ENCODE measurements at regions not wholly inside any gene's neighbourhood (a gene's known extent, or its start where the extent isn't known, plus 50 kb on each side); places are given as distances from the start of the nearest gene placed in this dataset.

DNA sequence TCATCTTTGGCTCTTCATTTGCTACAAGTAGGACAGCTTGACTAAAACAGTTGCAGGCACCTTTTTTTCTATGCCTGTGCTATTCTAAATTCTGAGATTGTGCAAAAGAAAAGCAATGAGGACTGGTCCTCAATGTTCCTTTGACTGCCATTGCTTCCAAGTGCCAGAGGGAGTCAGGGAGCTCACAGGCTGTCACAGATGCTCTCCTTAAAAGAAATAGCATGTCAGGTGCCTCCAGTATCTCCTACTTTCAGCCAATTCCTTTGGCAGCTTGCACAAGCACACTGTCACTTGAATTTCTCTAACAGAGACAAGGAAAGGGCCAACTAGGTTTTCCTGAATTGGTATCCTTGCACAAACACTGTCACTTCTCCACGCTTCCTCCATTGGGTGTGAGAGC is 228.2 kb downstream of the ADGRA3 start (continued):
- TF ChIP-seq ZBTB7A (CRISPR knock-in tag; IDR thresholded peaks at IDR 0.05): no peak
- TF ChIP-seq ZNF615 (CRISPR knock-in tag; IDR thresholded peaks at IDR 0.05; ENCODE audit: borderline replicate concordance): no peak
- TF ChIP-seq, protein P1, sequence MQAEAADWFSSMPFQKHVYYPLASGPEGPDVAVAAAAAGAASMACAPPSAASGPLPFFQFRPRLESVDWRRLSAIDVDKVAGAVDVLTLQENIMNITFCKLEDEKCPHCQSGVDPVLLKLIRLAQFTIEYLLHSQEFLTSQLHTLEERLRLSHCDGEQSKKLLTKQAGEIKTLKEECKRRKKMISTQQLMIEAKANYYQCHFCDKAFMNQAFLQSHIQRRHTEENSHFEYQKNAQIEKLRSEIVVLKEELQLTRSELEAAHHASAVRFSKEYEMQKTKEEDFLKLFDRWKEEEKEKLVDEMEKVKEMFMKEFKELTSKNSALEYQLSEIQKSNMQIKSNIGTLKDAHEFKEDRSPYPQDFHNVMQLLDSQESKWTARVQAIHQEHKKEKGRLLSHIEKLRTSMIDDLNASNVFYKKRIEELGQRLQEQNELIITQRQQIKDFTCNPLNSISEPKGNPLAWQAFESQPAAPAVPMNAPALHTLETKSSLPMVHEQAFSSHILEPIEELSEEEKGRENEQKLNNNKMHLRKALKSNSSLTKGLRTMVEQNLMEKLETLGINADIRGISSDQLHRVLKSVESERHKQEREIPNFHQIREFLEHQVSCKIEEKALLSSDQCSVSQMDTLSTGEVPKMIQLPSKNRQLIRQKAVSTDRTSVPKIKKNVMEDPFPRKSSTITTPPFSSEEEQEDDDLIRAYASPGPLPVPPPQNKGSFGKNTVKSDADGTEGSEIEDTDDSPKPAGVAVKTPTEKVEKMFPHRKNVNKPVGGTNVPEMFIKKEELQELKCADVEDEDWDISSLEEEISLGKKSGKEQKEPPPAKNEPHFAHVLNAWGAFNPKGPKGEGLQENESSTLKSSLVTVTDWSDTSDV (CRISPR knock-in tag; IDR thresholded peaks at IDR 0.05): no peak
- TF ChIP-seq, protein P2, sequence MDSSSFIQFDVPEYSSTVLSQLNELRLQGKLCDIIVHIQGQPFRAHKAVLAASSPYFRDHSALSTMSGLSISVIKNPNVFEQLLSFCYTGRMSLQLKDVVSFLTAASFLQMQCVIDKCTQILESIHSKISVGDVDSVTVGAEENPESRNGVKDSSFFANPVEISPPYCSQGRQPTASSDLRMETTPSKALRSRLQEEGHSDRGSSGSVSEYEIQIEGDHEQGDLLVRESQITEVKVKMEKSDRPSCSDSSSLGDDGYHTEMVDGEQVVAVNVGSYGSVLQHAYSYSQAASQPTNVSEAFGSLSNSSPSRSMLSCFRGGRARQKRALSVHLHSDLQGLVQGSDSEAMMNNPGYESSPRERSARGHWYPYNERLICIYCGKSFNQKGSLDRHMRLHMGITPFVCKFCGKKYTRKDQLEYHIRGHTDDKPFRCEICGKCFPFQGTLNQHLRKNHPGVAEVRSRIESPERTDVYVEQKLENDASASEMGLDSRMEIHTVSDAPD (CRISPR knock-in tag; IDR thresholded peaks at IDR 0.05): no peak

DNA sequence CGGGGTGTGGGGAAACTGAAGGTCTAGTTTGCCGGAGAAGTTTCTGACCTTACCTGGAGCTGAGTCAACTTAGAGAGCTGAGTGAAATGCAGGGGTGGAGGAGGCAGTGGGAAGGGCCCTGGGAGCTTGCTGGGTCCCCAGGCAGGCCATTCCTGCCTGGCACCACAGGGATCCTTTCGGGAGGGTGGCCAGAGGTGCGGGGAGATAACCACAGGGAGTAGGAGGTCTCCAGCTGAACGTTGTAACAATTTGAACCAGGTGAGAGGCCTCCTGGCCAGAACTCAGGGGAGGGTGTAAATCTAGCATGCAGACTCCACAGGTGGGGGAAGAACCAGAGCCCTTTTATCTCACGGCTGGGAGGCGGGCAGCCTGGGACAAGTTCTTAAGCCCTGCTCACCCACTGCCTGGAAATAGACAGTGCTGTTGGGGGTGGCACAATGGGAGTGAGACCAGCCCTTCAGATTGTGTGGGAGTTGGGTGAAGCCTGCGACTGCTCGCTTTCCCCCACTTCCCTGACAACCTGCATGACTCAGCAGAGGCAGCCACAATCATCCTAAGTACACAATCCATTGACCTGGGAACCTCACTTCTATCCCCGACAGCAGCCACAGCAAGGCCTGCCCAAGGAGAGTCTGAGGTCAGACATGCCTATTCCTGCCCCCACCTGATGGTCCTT is 247.4 kb downstream of the ADGRA3 start:
- Histone ChIP-seq H3K36me3 (replicated peaks in 1 of 2; ENCODE audit: control insufficient read depth in 1 of 2, insufficient read depth in 2 of 2, low read length in 2 of 2) (no peaks in the 10 kb centered on the region), H3K4me1 (ENCODE audit: insufficient read depth, low read length) (0 out of 2 replicates have a peak, but pooled peaks cover 10% of the 10 kb centered on the region), H3K27ac (ENCODE audit: extremely low read length, insufficient read depth, low read length) (no peak overlapping the region), H3K79me2 (ENCODE audit: insufficient read depth, low read length) (no peaks in the 10 kb centered on the region), H3K4me3 (replicated peaks in 1 of 3; ENCODE audit: insufficient read depth in 1 of 3, low read depth in 2 of 3, low read length in 3 of 3) (no peak overlapping the region), H2AFZ (ENCODE audit: low read length) (peak overlapping the region; percentile 5), H4K20me1 (ENCODE audit: insufficient read depth, low read length) (no peaks in the 10 kb centered on the region), H3K27me3 (ENCODE audit: control insufficient read depth in 1 of 2, insufficient read depth in 2 of 2, low read length in 2 of 2) (no peaks in the 10 kb centered on the region), H3K4me2 (ENCODE audit: low read depth, low read length) (0 out of 2 replicates have a peak overlapping the region, but pooled peaks have one; percentile 11), H3K9ac (ENCODE audit: insufficient read depth, low read depth, low read length) (no peak overlapping the region), H3K9me3 (ENCODE audit: low read length) (no peaks in the 10 kb centered on the region)
- ATAC-seq (peak; percentile 80), FAIRE-seq (no peak), DNase-seq (ENCODE audit: low spot score) (peak; percentile 16)
- intact Hi-C loops (cut with micrococcal nuclease; ENCODE audit: unreplicated experiment): no loop called here
- no TSS peak for BruUV-seq (replicated peaks)
- ChIA-PET CTCF (ENCODE audit: low intra/inter-chr PET ratio, low total read pairs) (no interaction called here), POLR2A (no interaction called here)
- TF ChIP-seq, protein P3, sequence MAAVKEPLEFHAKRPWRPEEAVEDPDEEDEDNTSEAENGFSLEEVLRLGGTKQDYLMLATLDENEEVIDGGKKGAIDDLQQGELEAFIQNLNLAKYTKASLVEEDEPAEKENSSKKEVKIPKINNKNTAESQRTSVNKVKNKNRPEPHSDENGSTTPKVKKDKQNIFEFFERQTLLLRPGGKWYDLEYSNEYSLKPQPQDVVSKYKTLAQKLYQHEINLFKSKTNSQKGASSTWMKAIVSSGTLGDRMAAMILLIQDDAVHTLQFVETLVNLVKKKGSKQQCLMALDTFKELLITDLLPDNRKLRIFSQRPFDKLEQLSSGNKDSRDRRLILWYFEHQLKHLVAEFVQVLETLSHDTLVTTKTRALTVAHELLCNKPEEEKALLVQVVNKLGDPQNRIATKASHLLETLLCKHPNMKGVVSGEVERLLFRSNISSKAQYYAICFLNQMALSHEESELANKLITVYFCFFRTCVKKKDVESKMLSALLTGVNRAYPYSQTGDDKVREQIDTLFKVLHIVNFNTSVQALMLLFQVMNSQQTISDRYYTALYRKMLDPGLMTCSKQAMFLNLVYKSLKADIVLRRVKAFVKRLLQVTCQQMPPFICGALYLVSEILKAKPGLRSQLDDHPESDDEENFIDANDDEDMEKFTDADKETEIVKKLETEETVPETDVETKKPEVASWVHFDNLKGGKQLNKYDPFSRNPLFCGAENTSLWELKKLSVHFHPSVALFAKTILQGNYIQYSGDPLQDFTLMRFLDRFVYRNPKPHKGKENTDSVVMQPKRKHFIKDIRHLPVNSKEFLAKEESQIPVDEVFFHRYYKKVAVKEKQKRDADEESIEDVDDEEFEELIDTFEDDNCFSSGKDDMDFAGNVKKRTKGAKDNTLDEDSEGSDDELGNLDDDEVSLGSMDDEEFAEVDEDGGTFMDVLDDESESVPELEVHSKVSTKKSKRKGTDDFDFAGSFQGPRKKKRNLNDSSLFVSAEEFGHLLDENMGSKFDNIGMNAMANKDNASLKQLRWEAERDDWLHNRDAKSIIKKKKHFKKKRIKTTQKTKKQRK (IDR thresholded peaks at IDR 0.05; ENCODE audit: low read length): no peak
- TF ChIP-seq, protein P4, sequence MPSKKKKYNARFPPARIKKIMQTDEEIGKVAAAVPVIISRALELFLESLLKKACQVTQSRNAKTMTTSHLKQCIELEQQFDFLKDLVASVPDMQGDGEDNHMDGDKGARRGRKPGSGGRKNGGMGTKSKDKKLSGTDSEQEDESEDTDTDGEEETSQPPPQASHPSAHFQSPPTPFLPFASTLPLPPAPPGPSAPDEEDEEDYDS (CRISPR knock-in tag; IDR thresholded peaks at IDR 0.05): no peak
- TF ChIP-seq, protein P5, sequence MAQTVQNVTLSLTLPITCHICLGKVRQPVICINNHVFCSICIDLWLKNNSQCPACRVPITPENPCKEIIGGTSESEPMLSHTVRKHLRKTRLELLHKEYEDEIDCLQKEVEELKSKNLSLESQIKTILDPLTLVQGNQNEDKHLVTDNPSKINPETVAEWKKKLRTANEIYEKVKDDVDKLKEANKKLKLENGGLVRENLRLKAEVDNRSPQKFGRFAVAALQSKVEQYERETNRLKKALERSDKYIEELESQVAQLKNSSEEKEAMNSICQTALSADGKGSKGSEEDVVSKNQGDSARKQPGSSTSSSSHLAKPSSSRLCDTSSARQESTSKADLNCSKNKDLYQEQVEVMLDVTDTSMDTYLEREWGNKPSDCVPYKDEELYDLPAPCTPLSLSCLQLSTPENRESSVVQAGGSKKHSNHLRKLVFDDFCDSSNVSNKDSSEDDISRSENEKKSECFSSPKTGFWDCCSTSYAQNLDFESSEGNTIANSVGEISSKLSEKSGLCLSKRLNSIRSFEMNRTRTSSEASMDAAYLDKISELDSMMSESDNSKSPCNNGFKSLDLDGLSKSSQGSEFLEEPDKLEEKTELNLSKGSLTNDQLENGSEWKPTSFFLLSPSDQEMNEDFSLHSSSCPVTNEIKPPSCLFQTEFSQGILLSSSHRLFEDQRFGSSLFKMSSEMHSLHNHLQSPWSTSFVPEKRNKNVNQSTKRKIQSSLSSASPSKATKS (CRISPR knock-in tag; IDR thresholded peaks at IDR 0.05): no peak
- TF ChIP-seq MAFK (conservative IDR thresholded peaks at IDR 0.05 in 1 of 2, IDR thresholded peaks at IDR 0.05 in 1 of 2; ENCODE audit: low read length in 2 of 2) (0 out of 4 replicates have a peak, but pooled peaks of 1 of the 2 experiments have one; percentile 14), NFE2L2 (IDR thresholded peaks at IDR 0.05; ENCODE audit: low read length) (peak; percentile 77), SOX6 (IDR thresholded peaks at IDR 0.05) (no peak), SOX6 (CRISPR knock-in tag; IDR thresholded peaks at IDR 0.05) (no peak), FOSL2 (CRISPR knock-in tag; IDR thresholded peaks at IDR 0.05) (peak; percentile 72)
- in situ Hi-C loops (cut with HindIII; ENCODE audit: extremely low pct_ligation_motif_present, low pct_unique_long_range_greater_than_20kb): no loop called here
- WGBS (ENCODE audit: low lambda C conversion rate): 25% methylated on average over 5 of the region's 10 CpGs
